Smooth muscle cell (in vitro differentiated cells): ENCODE measurements at regions not wholly inside any gene's neighbourhood (a gene's known extent, or its start where the extent isn't known, plus 50 kb on each side); places are given as distances from the start of the nearest gene placed in this dataset.

Experiments used
- DNase-seq: peaks from one replicate; lab custom pipeline; 2025; ENCODE audit not compliant: unreplicated experiment; lab: John Stamatoyannopoulos, UW
- H2AFZ ChIP-seq: fragments of 200-600 bp; sonication (generic); 2 replicates; pipeline ENCODE4 v1.6.0; 2016; ENCODE audit warnings: antibody characterized with exemption, low read depth, mild to moderate bottlenecking
- H3F3A ChIP-seq: fragments of 200-600 bp; sonication (generic); 2 replicates; pipeline ENCODE4 v1.6.0; 2017; ENCODE audit warnings: antibody characterized with exemption, low read depth
- H3K27ac ChIP-seq: fragments of 200-600 bp; sonication (generic); 2 replicates; pipeline ENCODE4 v1.5.1; 2016; ENCODE audit warnings: low read depth, mild to moderate bottlenecking
- H3K27me3 ChIP-seq: fragments of 200-600 bp; sonication (generic); 2 replicates; pipeline ENCODE4 v1.6.1; 2016; ENCODE audit warnings: low read depth, mild to moderate bottlenecking
- H3K36me3 ChIP-seq: fragments of 200-600 bp; sonication (generic); 2 replicates; pipeline ENCODE4 v1.5.1; 2016; ENCODE audit warnings: low read depth
- H3K4me1 ChIP-seq: fragments of 200-600 bp; sonication (generic); 2 replicates; pipeline ENCODE4 v1.5.1; 2016; ENCODE audit warnings: low read depth
- H3K4me2 ChIP-seq: fragments of 200-600 bp; sonication (generic); 2 replicates; pipeline ENCODE4 v1.6.0; 2016; ENCODE audit warnings: mild to moderate bottlenecking
- H3K4me3 ChIP-seq: fragments of 200-600 bp; sonication (generic); 2 replicates; pipeline ENCODE4 v1.5.1; 2016; ENCODE audit warnings: mild to moderate bottlenecking
- H3K79me2 ChIP-seq: fragments of 200-600 bp; sonication (generic); 2 replicates; pipeline ENCODE4 v1.6.0; 2016; ENCODE audit warnings: low read depth, mild to moderate bottlenecking
- H3K9ac ChIP-seq: fragments of 200-600 bp; sonication (generic); 2 replicates; pipeline ENCODE4 v1.6.0; 2016; ENCODE audit warnings: low read depth
- H3K9me3 ChIP-seq: fragments of 200-600 bp; sonication (generic); replicated peaks from 2 replicates; pipeline ENCODE4 v1.5.1; 2016; ENCODE audit warnings: low read depth
- H4K20me1 ChIP-seq: fragments of 200-600 bp; sonication (generic); 2 replicates; pipeline ENCODE4 v1.6.0; 2016; ENCODE audit warnings: low read depth
- CTCF ChIP-seq: fragments of 200-600 bp; sonication (generic); IDR thresholded peaks from 2 replicates; pipeline ENCODE4 v1.5.1; 2017; ENCODE audit warnings: borderline replicate concordance, mild to moderate bottlenecking, antibody characterized with exemption; ENCODE audit not compliant: insufficient read depth, poor library complexity, severe bottlenecking
- WGBS: methylation state at CpG from one replicate; pipeline ENCODE4 v1.1.7; 2016; ENCODE audit warnings: low lambda C conversion rate; 5-methylcytosine and 5-hydroxymethylcytosine counted together

GRCh38 chr18:42360716-42361115 is 405.7 kb downstream of the PIK3C3 start:
- Histone ChIP-seq H3K4me2 (no peak overlapping the region), H3K27ac (no peak overlapping the region), H3K9ac (no peak overlapping the region), H4K20me1 (no peaks in the 10 kb centered on the region), H2AFZ (no peak overlapping the region), H3K27me3 (no peaks in the 10 kb centered on the region), H3K36me3 (no peaks in the 10 kb centered on the region), H3K9me3 (no peaks in the 10 kb centered on the region), H3K79me2 (no peaks in the 10 kb centered on the region), H3K4me1 (no peaks in the 10 kb centered on the region), H3F3A (no peaks in the 10 kb centered on the region), H3K4me3 (no peak overlapping the region)
- no peak for TF ChIP-seq CTCF
- DNase-seq = no peak

GRCh38 chr18:42363446-42364441 is 408.7 kb downstream of the PIK3C3 start:
- no peak overlapping the region for H2AFZ ChIP-seq
- no peaks in the 10 kb centered on the region for H3K27me3 ChIP-seq
- H3K4me2 ChIP-seq = no peak overlapping the region
- H3K27ac ChIP-seq = no peak overlapping the region
- H3K9me3 ChIP-seq = no peaks in the 10 kb centered on the region
- no peaks in the 10 kb centered on the region for H3K36me3 ChIP-seq
- no peak overlapping the region for H3K4me3 ChIP-seq
- no peaks in the 10 kb centered on the region for H4K20me1 ChIP-seq
- H3F3A ChIP-seq = no peaks in the 10 kb centered on the region
- H3K4me1 ChIP-seq = no peaks in the 10 kb centered on the region
- TF ChIP-seq CTCF = no peak
- H3K79me2 ChIP-seq = no peaks in the 10 kb centered on the region
- no peak overlapping the region for H3K9ac ChIP-seq
- no peak for DNase-seq
- WGBS = 86% methylated on average over 2 of the region's 2 CpGs

- DNase-seq = no peak
- no peaks in the 10 kb centered on the region for H3K36me3 ChIP-seq
- no peaks in the 10 kb centered on the region for H3K79me2 ChIP-seq
- H2AFZ ChIP-seq = no peak overlapping the region
- H3K27ac ChIP-seq = no peak overlapping the region
- 68% methylated on average over 1 of the region's 1 CpG for WGBS
- no peak overlapping the region for H3K4me2 ChIP-seq
- no peaks in the 10 kb centered on the region for H3K27me3 ChIP-seq
- no peak for TF ChIP-seq CTCF
- no peaks in the 10 kb centered on the region for H3F3A ChIP-seq
- no peak overlapping the region for H3K4me3 ChIP-seq
- no peaks in the 10 kb centered on the region for H3K4me1 ChIP-seq
- H3K9me3 ChIP-seq = no peaks in the 10 kb centered on the region
- H3K9ac ChIP-seq = no peak overlapping the region
- no peaks in the 10 kb centered on the region for H4K20me1 ChIP-seq
Measured at GRCh38 chr18:42364766-42365165, 409.7 kb downstream of the PIK3C3 start.

- DNase-seq = no peak
- Histone ChIP-seq H3F3A (no peaks in the 10 kb centered on the region), H3K79me2 (no peaks in the 10 kb centered on the region), H4K20me1 (no peaks in the 10 kb centered on the region), H3K4me2 (no peak overlapping the region), H3K9ac (no peak overlapping the region), H3K36me3 (no peaks in the 10 kb centered on the region), H3K27ac (no peak overlapping the region), H2AFZ (no peak overlapping the region), H3K4me1 (no peaks in the 10 kb centered on the region), H3K9me3 (no peaks in the 10 kb centered on the region), H3K27me3 (no peaks in the 10 kb centered on the region), H3K4me3 (no peak overlapping the region)
- 72% methylated on average over 1 of the region's 1 CpG for WGBS
- TF ChIP-seq CTCF = no peak
Measured at GRCh38 chr18:42365591-42365990, 410.6 kb downstream of the PIK3C3 start.
